NCI-H2171 (cell line): ENCODE measurements at regions not wholly inside any gene's neighbourhood (a gene's known extent, or its start where the extent isn't known, plus 50 kb on each side); places are given as distances from the start of the nearest gene placed in this dataset.

ENCODE experiments used
- DNase-seq: peaks from one replicate; lab custom pipeline; 2025; lab: John Stamatoyannopoulos, UW

DNA sequence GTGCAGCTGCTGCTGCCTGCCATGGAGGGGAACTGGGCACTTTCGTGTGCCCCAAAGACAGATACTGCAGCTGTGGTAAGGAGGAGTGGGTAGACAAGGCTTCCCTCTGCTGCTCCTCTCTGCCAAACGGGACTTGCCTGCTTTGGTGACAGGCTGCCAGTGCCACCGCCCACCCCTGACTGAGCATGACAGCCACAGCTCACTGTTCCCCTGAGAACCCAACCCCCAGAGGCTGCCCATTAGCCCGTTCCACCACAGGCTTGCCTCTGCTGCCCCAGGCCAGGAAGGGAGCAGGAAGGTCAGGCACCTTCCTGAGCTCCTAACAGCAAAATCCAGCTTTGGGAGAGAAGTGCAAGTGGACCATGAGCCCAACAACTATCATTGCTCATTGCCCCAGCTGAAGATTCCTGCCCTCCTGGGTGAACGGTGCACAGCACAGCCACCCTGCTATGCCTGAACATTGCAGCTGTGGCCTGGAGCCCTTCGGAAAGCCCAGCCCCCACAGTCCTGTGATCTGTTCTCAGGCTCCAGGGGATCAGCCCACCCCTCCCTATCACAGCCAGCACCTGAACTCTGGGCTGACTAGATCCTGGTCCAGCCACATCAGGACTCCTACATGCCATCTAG, 58.7 kb upstream of the ANTXRL start:
- DNase-seq, result no peak

DNA sequence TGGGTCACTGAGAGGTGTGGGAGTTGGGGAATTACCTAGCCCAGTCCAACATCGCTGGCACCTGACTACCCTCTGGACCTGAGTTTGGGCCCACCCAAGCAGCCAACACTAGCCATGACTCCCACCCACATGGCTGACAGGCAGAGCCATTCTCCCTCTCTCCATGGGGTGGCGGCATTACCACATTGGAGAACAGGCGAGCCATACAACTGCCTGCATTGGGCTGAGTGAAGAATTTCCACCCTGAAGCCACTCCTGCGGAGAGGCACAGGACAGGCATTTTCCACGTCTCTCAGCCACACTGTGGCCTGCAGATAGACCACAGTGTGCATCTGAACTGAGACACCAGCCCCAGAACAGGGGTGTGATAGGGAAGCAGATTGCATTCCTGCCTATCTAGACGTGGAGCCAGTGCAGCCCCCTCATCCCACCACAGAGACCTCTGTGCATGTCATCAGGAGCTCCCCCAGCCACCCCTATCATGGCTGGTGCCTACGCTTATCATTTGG, 58.2 kb upstream of the ANTXRL start:
- no peak for DNase-seq

DNA sequence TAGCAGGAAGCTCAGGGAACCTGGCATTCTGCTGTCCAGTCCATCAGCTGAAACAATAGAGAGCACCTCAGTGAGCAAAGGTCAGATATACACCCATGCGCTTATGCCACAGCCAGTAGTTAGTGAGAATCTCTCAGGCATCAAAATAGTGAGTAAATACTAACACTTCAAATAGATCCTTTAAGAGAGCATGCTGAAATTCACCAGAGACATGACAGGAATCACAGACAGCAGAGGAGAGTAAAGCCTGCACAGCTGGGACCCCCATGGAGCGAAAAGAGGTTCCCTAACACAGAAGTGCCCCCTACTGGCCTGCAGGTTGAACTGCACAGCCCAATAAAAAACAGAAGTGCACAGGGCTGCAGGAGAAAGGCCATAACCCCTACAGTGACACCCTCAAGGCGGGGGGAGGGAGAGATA, 57.6 kb upstream of the ANTXRL start:
- no peak for DNase-seq

DNA sequence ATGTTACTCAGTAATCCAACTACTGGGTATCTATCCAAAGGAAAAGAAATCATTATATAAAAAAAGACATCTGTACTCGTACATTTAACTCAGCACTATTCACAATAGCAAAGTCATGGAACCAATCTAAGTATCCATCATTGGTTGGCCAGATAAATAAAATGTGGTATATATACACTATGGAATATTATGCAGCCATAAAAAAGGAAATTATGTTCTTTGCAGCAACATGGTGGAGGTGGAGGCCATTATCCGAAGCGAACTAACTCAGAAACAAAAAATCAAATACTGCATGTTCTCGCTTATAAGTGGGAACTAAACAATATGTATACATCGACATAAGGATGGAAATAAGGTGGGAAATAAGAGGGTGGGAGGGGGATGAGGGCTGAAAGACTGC, 56.2 kb upstream of the ANTXRL start:
- no peak for DNase-seq

DNA sequence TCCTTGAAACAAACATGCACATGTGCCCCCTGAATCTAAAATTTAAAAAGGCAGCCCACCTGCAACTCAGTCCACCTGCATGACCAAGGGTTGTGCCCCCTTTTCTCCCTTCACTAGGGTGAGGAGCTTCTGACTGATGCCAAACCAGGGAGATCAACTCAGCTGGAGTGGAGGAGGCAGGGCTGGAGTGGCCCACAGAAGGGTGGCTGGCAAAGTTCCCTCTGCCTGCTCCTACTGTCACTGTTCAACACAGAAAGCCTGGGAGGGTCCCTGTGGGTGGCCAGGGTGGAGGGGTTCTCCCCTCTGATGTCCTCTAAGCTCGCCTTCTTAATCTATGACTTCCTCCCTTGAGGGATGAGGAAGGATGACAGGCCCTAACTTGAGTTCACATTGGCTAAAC, 55.7 kb upstream of the ANTXRL start:
- DNase-seq, result no peak

DNA sequence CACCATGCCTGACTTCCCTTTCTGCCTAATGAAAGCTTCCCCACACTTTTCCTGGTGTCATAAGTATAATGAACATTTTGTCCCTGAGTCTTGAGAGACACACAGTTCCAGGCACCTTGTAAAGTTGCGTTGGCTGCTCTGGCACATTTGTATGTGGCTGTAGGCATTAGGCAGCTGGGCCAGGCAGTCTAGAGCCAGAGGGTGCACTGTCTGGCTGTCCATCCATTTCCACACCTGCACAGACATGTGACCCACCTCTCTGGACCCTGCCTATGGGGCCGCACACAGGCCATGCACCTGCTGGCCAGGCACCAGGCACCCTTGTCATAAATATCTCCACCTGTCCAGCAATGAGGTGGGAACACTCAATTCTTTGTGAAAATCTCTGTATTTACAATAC, 54.7 kb upstream of the ANTXRL start:
- no peak for DNase-seq

DNA sequence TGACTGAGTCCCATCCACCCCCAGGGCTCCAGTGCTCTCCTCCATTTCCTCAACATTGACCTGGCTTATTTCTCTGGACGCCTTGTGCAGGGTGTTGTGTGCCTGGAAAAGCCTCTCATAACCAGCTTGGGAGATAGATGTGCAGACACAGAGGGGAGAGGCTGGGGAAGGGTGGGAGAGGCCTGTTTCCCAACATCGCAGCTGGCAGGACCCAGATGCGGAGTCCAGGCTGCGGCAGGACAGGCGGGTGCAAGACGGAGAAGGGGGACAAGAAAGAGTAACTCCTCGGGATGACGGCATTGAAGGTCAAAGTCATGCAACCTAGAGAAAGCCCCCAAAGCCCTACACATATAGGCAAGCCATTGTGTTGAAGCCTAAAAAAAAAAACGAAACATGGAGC, 54.1 kb upstream of the ANTXRL start:
- no peak for DNase-seq

DNA sequence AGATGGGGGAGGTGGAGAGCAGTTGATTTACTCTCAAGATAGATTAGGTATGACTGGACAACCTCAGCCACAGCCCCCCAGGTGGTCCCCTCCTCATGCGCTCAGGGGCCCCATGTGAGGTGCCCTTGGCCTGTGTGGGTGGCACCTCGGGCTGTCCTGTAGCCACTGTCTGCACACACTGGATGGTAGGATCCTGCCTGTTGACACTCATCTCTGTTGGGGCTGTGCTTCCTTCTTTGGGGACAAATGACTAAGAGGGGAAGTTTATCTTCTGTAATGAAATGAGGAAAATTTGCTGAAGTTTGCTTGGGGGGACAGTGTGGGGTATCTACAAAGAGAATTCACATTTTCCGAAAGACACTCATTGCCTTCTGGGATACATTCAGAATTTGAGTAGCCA, 53.6 kb upstream of the ANTXRL start:
- no peak for DNase-seq

DNA sequence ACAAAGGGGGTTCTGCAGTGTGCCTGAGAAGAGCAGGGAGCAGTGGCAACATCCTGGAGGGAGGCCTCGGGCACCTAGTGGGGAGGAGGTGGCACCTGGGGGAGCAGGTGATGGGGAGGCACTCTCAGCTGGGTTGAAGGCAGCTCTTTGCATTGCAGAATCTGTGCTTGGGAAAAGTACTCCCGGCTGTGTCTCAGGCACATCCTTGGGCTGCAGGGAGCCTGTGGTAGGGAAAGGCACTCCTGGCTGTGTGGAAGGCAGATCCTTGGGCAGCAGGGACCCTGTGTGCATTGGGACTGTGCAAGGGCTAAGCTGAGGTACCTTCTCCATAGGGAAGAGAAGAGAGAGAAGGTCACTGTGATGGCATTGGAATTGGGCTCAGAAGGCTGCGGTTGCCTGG, 52.8 kb upstream of the ANTXRL start:
- DNase-seq, result no peak

DNA sequence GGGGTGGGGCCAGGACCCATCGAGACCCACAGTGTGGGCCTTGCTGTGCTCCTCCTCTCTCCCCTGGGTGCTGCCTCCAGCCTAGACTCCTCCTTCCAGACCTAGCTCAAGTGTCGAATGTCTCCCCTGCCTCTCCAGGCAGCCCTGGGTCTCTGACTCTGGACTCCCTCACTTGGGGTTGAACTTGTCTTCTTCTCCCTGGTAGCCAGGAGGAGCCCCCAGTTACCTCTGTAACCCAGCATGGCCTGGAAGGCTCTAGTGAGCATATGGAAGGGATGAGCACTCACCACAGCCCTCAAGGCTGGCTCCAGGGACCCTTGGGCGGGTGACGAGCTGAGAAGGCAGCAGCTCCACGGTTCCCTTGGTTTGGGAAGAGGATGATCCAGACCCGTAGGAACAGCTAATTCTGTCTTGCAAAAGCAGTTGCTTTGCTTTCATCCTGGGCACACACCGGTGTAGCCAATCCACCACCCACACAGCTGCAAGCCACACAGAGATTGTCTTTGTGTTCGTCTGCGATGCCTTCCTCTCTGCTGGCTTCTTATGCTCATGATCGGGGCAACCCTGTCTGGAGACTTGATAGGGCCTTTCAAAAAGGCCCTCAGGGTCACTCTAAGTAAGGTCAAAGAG, 52.3 kb upstream of the ANTXRL start:
- no peak for DNase-seq

DNA sequence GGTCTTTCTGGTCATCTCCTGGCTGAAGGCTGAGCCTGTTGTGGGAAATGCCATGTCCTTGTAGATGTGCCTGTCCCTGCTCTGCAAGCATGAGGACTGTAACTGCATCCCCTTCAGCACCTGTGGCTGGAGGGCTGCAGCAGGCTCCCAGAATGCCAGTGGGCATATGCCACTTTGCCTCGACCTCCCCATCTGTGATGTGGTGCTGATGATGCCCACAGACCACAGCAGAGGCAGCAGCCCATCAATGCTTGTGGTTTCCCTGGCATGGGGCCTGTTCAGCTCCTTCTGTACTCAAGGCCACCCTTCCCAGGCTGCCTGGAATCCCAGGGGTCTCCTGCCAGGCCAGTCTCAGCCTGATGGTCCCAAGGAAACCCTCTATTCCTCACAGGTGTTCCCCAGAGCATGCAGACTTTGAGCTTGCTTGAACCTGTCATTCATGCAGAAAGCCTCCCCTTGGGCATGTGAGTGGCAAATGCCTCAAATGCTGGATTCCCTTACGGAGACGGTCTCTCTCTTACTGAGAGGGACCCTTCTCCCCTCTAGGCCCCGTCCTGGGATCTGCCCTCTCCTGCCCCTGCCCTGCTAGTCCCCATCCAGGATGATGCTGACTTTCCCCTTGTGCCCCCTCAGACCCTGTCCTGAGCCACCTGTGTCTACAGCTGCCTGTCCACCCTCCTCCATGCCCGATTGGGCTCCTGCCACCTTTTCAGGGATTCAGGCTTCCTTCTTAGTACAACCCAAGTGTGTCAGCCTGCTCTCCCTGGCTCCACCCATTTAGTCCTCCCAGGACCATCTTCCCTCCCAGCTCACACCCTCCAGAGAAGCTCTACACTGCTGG, 50.9 kb upstream of the ANTXRL start:
- no peak for DNase-seq

DNA sequence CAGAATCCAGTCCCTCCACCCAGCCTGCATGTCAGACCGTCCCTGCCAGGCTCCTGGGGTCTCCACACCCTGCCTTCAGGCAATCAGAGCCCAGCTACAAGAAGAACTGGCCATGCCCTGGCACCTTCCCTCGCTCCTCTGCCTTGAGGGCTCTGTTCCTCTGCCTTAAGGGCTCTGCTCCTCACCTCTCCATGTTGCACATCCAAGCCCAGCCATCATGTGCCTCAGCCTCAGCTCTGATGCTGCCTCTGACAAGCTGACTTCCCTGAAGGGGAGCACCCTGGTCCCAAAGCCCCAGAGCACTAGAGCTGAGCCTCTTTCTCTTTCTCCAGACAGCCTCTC, 50.3 kb upstream of the ANTXRL start:
- DNase-seq, result no peak

DNA sequence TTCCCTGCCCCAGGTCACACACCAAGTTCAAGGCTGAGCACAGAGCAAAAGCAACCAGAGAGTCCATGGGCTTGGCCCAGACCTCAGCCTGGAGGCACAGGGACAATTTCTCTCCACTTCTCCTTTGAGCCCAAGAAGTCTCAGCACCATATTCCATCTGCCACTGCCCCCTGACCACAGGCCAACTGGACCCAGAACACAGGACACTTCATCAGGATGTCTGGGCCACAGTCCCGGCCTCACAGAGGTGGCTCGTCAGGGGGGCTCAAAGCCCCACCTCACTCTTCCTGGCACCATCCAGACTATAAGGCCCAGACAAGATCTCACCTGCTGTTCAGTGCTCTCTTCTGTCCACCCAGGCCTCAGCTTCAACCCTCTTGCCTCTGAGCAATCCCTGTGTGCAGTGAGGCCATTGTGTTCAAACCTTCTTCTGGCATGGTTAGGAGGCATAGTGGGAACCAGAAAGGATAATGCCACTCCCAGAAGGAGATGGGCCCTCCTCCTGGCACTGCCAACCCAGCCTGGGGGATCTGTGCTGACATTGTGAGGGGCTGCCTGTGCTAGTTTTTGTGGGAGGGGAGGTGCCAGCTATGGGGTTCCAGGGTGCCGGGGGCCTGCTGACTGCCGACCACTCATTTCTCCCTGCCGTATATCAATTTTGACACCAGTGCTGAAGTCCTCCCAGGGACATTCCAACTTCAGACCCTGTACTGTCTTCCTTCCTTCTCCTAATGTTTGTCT, 49.7 kb upstream of the ANTXRL start:
- DNase-seq, result no peak
